H1 (cell line): ENCODE measurements at regions not wholly inside any gene's neighbourhood (a gene's known extent, or its start where the extent isn't known, plus 50 kb on each side); places are given as distances from the start of the nearest gene placed in this dataset.

ENCODE experiments used
- CTCF ChIA-PET: fragments of 300-600 bp; sonication (Branson Sonifier 250); formaldehyde crosslinking; loops from one replicate; lab custom pipeline; 2021; ENCODE audit not compliant: partially characterized antibody; lab: Charles Lee
- POLR2A ChIA-PET: fragments of 300-600 bp; sonication (Branson Sonifier 250); formaldehyde crosslinking; loops from one replicate; lab custom pipeline; 2021; ENCODE audit warnings: inconsistent platforms; ENCODE audit not compliant: partially characterized antibody; lab: Charles Lee
- DNase-seq, 2 experiments: peaks; one replicate each; pipeline versions ENCODE4 v3.0.0 to v3.0.0-alpha.2; 2010 to 2022; ENCODE audit warnings: low spot score in 2 of 2, low read depth in 1 of 2, mixed read lengths in 1 of 2
- FAIRE-seq: peaks from 2 replicates; lab custom pipeline; 2011; peaks lifted over from hg19 to GRCh38; lab: Jason Lieb, UNC
- H2AFZ ChIP-seq: 2 replicates; pipeline ENCODE4 v1.8.1; 2012; ENCODE audit warnings: low read length, inconsistent platforms
- H2AK5ac ChIP-seq: 2 replicates; pipeline ENCODE4 v1.6.1; 2013; ENCODE audit warnings: low read depth, low read length
- H2BK120ac ChIP-seq: replicated peaks from 2 replicates; pipeline ENCODE3; 2013; ENCODE audit warnings: low read depth, low read length, inconsistent platforms
- H2BK12ac ChIP-seq: 2 replicates; pipeline ENCODE4 v1.6.1; 2013; ENCODE audit warnings: low read depth, low read length
- H2BK15ac ChIP-seq: 2 replicates; pipeline ENCODE4 v1.6.1; 2013; ENCODE audit warnings: low read length
- H2BK20ac ChIP-seq: 2 replicates; pipeline ENCODE4 v1.6.1; 2013; ENCODE audit warnings: low read length
- H2BK5ac ChIP-seq: 2 replicates; pipeline ENCODE4 v1.6.1; 2013; ENCODE audit warnings: low read depth, low read length
- H3K14ac ChIP-seq: 2 replicates; pipeline ENCODE4 v1.6.1; 2013; ENCODE audit warnings: inconsistent platforms; ENCODE audit not compliant: insufficient read length
- H3K18ac ChIP-seq: 2 replicates; pipeline ENCODE4 v1.6.1; 2013; ENCODE audit warnings: low read length; ENCODE audit errors: extremely low read depth
- H3K23ac ChIP-seq: 2 replicates; pipeline ENCODE4 v1.6.1; 2013; ENCODE audit warnings: inconsistent platforms; ENCODE audit not compliant: insufficient read length
- H3K23me2 ChIP-seq: 2 replicates; pipeline ENCODE4 v1.6.1; 2013; ENCODE audit warnings: low read depth, low read length
- H3K27ac ChIP-seq: 2 replicates; pipeline ENCODE4 v1.6.1; 2011; ENCODE audit warnings: low read depth, low read length, inconsistent platforms
- H3K27me3 ChIP-seq, 4 experiments: replicated peaks in 1 of 4; 1 replicate in 1 of 4; 2 replicates in 3 of 4; pipeline versions ENCODE4 v1.6.1 to v1.8.1; 2011 to 2013; ENCODE audit warnings: low read length in 3 of 4, mild to moderate bottlenecking in 3 of 4, inconsistent platforms in 2 of 4, mixed read lengths in 2 of 4, moderate library complexity in 1 of 4; ENCODE audit not compliant: control insufficient read depth in 3 of 4, insufficient read depth in 3 of 4; ENCODE audit errors: extremely low read depth in 1 of 4
- H3K36me3 ChIP-seq, 4 experiments: 2 replicates each; pipeline versions ENCODE4 v1.6.1 to v1.8.1; 2011 to 2013; ENCODE audit warnings: mild to moderate bottlenecking in 4 of 4, low read length in 3 of 4, moderate library complexity in 2 of 4, control low read depth in 1 of 4, inconsistent platforms in 1 of 4; ENCODE audit not compliant: insufficient read depth in 4 of 4, control insufficient read depth in 2 of 4
- H3K4ac ChIP-seq: replicated peaks from 2 replicates; pipeline ENCODE3; 2013; ENCODE audit warnings: low read length, low read depth, mixed read lengths, inconsistent platforms; ENCODE audit not compliant: insufficient read length
- H3K4me1 ChIP-seq, 4 experiments: replicated peaks in 1 of 4; 1 replicate in 1 of 4; 2 replicates in 3 of 4; pipeline versions ENCODE4 v1.6.1 to v1.8.1; 2011 to 2013; ENCODE audit warnings: low read length in 3 of 4, inconsistent platforms in 2 of 4, mixed read lengths in 1 of 4; ENCODE audit not compliant: insufficient read depth in 4 of 4, control insufficient read depth in 3 of 4
- H3K4me2 ChIP-seq, 2 experiments: 2 replicates each; pipeline versions ENCODE4 v1.6.1 to v1.8.1; 2011 to 2013; ENCODE audit warnings: low read depth in 2 of 2, low read length in 2 of 2, control low read depth in 1 of 2, inconsistent platforms in 1 of 2, mild to moderate bottlenecking in 1 of 2; ENCODE audit not compliant: insufficient read depth in 1 of 2
- H3K4me3 ChIP-seq, 4 experiments: fragments of 200-600, 300-600 bp in 1 of 4; sonication (generic), shearing (Covaris generic), sonication (Bioruptor Twin) in 1 of 4; 2 replicates each; pipeline versions ENCODE4 v1.5.1 to v1.8.1; 2011 to 2016; ENCODE audit warnings: low read length in 4 of 4, low read depth in 3 of 4, control low read depth in 2 of 4, inconsistent platforms in 2 of 4, mild to moderate bottlenecking in 2 of 4, mixed read lengths in 1 of 4, moderate library complexity in 1 of 4; ENCODE audit not compliant: insufficient read depth in 2 of 4; ENCODE audit errors: extremely low read depth in 1 of 4
- H3K56ac ChIP-seq: replicated peaks from 2 replicates; pipeline ENCODE3; 2013; ENCODE audit warnings: low read depth, mild to moderate bottlenecking, mixed read lengths, low read length, inconsistent platforms; ENCODE audit not compliant: insufficient read length
- H3K79me1 ChIP-seq: 2 replicates; pipeline ENCODE4 v1.6.1; 2013; ENCODE audit warnings: low read depth, low read length, control low read depth
- H3K79me2 ChIP-seq, 2 experiments: 2 replicates each; pipeline versions ENCODE4 v1.6.1 to v1.8.1; 2012 to 2013; ENCODE audit warnings: low read length in 2 of 2, mild to moderate bottlenecking in 2 of 2, inconsistent platforms in 1 of 2; ENCODE audit not compliant: insufficient read depth in 2 of 2, control insufficient read depth in 1 of 2
- H3K9ac ChIP-seq, 4 experiments: replicated peaks in 1 of 4; 1 replicate in 1 of 4; 2 replicates in 3 of 4; pipeline versions ENCODE4 v1.6.1 to v1.8.1; 2011 to 2013; ENCODE audit warnings: low read depth in 3 of 4, low read length in 3 of 4, control low read depth in 2 of 4, mild to moderate bottlenecking in 2 of 4, moderate library complexity in 2 of 4, inconsistent platforms in 1 of 4; ENCODE audit errors: extremely low read depth in 1 of 4
- H3K9me3 ChIP-seq, 2 experiments: 2 replicates each; pipeline versions ENCODE4 v1.6.1 to v1.8.1; 2012 to 2013; ENCODE audit warnings: mild to moderate bottlenecking in 2 of 2, moderate library complexity in 2 of 2, control low read depth in 1 of 2, inconsistent platforms in 1 of 2, low read depth in 1 of 2, low read length in 1 of 2, mixed read lengths in 1 of 2; ENCODE audit not compliant: insufficient read depth in 2 of 2
- H4K20me1 ChIP-seq, 2 experiments: replicated peaks in 1 of 2; 2 replicates each; pipeline versions ENCODE3 to v1.8.1; 2011 to 2013; ENCODE audit warnings: inconsistent platforms in 2 of 2, low read length in 2 of 2, mild to moderate bottlenecking in 1 of 2; ENCODE audit not compliant: insufficient read depth in 2 of 2, control insufficient read depth in 1 of 2
- H4K5ac ChIP-seq: 2 replicates; pipeline ENCODE4 v1.6.1; 2013; ENCODE audit warnings: low read length, low read depth, mixed read lengths, inconsistent platforms; ENCODE audit not compliant: insufficient read length
- H4K8ac ChIP-seq: 2 replicates; pipeline ENCODE4 v1.8.0; 2013; ENCODE audit warnings: mild to moderate bottlenecking, moderate library complexity, low read length, inconsistent platforms; ENCODE audit not compliant: insufficient read depth; ENCODE audit errors: extremely low read depth
- H4K91ac ChIP-seq: replicated peaks from 2 replicates; pipeline ENCODE3; 2013; ENCODE audit warnings: low read length, mixed read lengths, inconsistent platforms; ENCODE audit not compliant: insufficient read length
- ASH2L ChIP-seq: fragments of 200-600, 300-600 bp; sonication (generic); IDR thresholded peaks from one replicate; pipeline ENCODE4 v1.7.1; 2017; ENCODE audit warnings: low read length
- BCL11A ChIP-seq, 2 experiments: IDR thresholded peaks; one replicate each; pipeline ENCODE4 v1.6.1; 2011; ENCODE audit warnings: low read depth in 2 of 2, low read length in 2 of 2, mild to moderate bottlenecking in 2 of 2
- CBX5 ChIP-seq: fragments of 300-800, 300-1000 bp; sonication (generic); IDR thresholded peaks from 2 replicates; pipeline ENCODE4 v1.7.1; 2016; ENCODE audit warnings: antibody characterized with exemption, low read length, low read depth
- EZH2 ChIP-seq: fragments of 200-600 bp; sonication (generic); IDR thresholded peaks from 2 replicates; pipeline ENCODE4 v1.7.1; 2012; ENCODE audit warnings: low read depth, mild to moderate bottlenecking, moderate library complexity, low read length, inconsistent platforms; ENCODE audit not compliant: severe bottlenecking
- HDAC2 ChIP-seq, 2 experiments: fragments of 300-600 bp in 1 of 2; sonication (generic) in 1 of 2; IDR thresholded peaks; 2 replicates each; pipeline ENCODE4 v1.6.1; 2011 to 2012; ENCODE audit warnings: low read depth in 2 of 2, low read length in 2 of 2, mild to moderate bottlenecking in 2 of 2, moderate library complexity in 2 of 2, borderline replicate concordance in 1 of 2, inconsistent platforms in 1 of 2
- KDM4A ChIP-seq: IDR thresholded peaks from one replicate; pipeline ENCODE4 v1.7.1; 2012; ENCODE audit warnings: low read depth, mild to moderate bottlenecking, moderate library complexity, low read length, inconsistent platforms; ENCODE audit not compliant: severe bottlenecking
- POLR2AphosphoS5 ChIP-seq: IDR thresholded peaks from 2 replicates; pipeline ENCODE4 v1.6.1; 2011; ENCODE audit warnings: low read depth, low read length
- RXRA ChIP-seq: IDR thresholded peaks from 2 replicates; pipeline ENCODE4 v1.6.1; 2011; ENCODE audit warnings: low read depth, mild to moderate bottlenecking, low read length, moderate library complexity; ENCODE audit not compliant: insufficient read depth
- SIRT6 ChIP-seq: IDR thresholded peaks from one replicate; pipeline ENCODE4 v1.7.1; 2012; ENCODE audit warnings: low read length, inconsistent platforms
- SP1 ChIP-seq: IDR thresholded peaks from 2 replicates; pipeline ENCODE4 v1.6.1; 2011; ENCODE audit warnings: low read depth, low read length
- TAF1 ChIP-seq: IDR thresholded peaks from 2 replicates; pipeline ENCODE4 v1.6.1; 2011; ENCODE audit warnings: mild to moderate bottlenecking, low read depth, low read length
- TAF7 ChIP-seq: optimal IDR thresholded peaks from 2 replicates; pipeline ENCODE3; 2011; ENCODE audit warnings: low read depth, mild to moderate bottlenecking, inconsistent platforms, low read length, moderate library complexity, borderline replicate concordance
- WGBS, 2 experiments: shearing (Covaris generic) in 1 of 2; methylation state at CpG; one replicate each; pipeline versions ENCODE4 v1.1.6 to v1.1.7; 2013 to 2015; ENCODE audit warnings: low lambda C conversion rate in 2 of 2, mixed read lengths in 2 of 2, inconsistent platforms in 1 of 2, low coverage in 1 of 2, missing lambda C conversion rate in 1 of 2; ENCODE audit not compliant: insufficient replicate concordance in 2 of 2, insufficient coverage in 1 of 2, insufficient read length in 1 of 2; ENCODE audit errors: extremely low coverage in 1 of 2, missing lambda C conversion rate in 1 of 2; 5-methylcytosine and 5-hydroxymethylcytosine counted together
- TF ChIP-seq, protein P1 (sequence below): IDR thresholded peaks from 2 replicates; pipeline ENCODE4 v1.6.1; 2011; ENCODE audit warnings: low read length, improper control_type of control experiment

DNA sequence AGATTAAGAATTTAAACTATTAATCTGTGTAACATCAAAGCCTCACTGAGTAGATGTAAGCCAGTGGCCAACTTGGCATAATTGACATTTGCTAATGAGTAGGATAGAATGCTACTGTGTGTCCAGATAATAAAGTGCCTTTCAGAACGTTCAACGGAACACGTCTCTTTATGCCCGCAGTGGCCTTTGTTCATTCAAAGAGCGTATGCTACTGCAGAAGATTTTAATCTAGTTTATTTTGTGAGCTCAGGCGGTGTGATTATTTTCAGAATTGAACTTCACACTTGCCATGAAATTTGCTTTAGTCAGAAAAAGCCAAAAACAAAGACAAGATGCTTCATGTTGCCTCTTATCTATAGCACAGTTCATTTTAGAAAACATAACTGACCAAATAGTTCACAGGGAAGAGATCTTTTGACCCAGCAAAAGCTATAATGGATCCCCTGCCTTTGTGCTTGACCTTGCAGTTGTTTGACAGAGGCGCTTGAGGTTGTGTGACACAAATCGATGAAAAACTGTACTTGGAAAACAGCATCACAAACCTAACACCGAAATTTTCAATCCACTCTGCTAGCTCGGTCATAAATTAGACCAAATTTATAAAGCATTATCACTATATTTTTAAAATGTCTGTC, 530.9 kb upstream of the TYRP1 start:
- no peaks in the 10 kb centered on the region for H3K36me3 ChIP-seq
- H2AFZ ChIP-seq: no peak overlapping the region
- no peak overlapping the region for H2BK5ac ChIP-seq
- no peaks in the 10 kb centered on the region for H3K79me1 ChIP-seq
- no peaks in the 10 kb centered on the region for H3K27me3 ChIP-seq
- H2AK5ac ChIP-seq: no peak overlapping the region
- H3K18ac ChIP-seq: no peak overlapping the region
- no peak overlapping the region for H2BK20ac ChIP-seq
- no peak overlapping the region for H4K5ac ChIP-seq
- H3K56ac ChIP-seq: no peak overlapping the region
- H3K4me2 ChIP-seq: no peak overlapping the region
- CTCF ChIA-PET: interaction anchor here (0.9 kb wide), 1 partner anchor 167 kb away, joined by 3 read pairs; no protein-coding TSS in a partner anchor
- DNase-seq (no peak), FAIRE-seq (no peak)
- H4K91ac ChIP-seq: no peak overlapping the region
- H3K23me2 ChIP-seq: no peaks in the 10 kb centered on the region; the same call in 1 of the 2 replicates
- no peak overlapping the region for H3K23ac ChIP-seq
- H3K27ac ChIP-seq: no peak overlapping the region
- no peaks in the 10 kb centered on the region for H3K4me1 ChIP-seq
- H4K8ac ChIP-seq: no peak overlapping the region
- no peak overlapping the region for H3K4ac ChIP-seq
- H4K20me1 ChIP-seq: no peaks in the 10 kb centered on the region
- no peak overlapping the region for H3K14ac ChIP-seq
- H3K9me3 ChIP-seq: no peaks in the 10 kb centered on the region
- H2BK120ac ChIP-seq: no peak overlapping the region
- no peak overlapping the region for H2BK12ac ChIP-seq
- H3K4me3 ChIP-seq: no peak overlapping the region
- POLR2A ChIA-PET: no interaction called here
- 86% methylated on average over 10 of the region's 10 CpGs; no CpG with 5 or more reads in 1 of the 2 experiments for WGBS, 2 experiments
- H3K9ac ChIP-seq: no peak overlapping the region
- H2BK15ac ChIP-seq: no peak overlapping the region
- no peaks in the 10 kb centered on the region for H3K79me2 ChIP-seq
- no peak for TF ChIP-seq TAF7
- TF ChIP-seq POLR2AphosphoS5: no peak
- no peak for TF ChIP-seq KDM4A
- TF ChIP-seq, protein P1, sequence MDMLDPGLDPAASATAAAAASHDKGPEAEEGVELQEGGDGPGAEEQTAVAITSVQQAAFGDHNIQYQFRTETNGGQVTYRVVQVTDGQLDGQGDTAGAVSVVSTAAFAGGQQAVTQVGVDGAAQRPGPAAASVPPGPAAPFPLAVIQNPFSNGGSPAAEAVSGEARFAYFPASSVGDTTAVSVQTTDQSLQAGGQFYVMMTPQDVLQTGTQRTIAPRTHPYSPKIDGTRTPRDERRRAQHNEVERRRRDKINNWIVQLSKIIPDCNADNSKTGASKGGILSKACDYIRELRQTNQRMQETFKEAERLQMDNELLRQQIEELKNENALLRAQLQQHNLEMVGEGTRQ: no peak
- TF ChIP-seq EZH2: no peak
- no peak for TF ChIP-seq SIRT6
- TF ChIP-seq ASH2L: no peak
- TF ChIP-seq BCL11A (IDR thresholded peaks at IDR 0.05; ENCODE audit: low read depth in 2 of 2, low read length in 2 of 2): no peak
- no peak for TF ChIP-seq CBX5
- no peak for TF ChIP-seq TAF1
- TF ChIP-seq SP1: no peak
- TF ChIP-seq HDAC2 (IDR thresholded peaks at IDR 0.05; ENCODE audit: borderline replicate concordance in 1 of 2, low read depth in 2 of 2, low read length in 2 of 2): no peak
- TF ChIP-seq RXRA: no peak
